ENCODE measurements at regions not wholly inside any gene's neighbourhood (a gene's known extent, or its start where the extent isn't known, plus 50 kb on each side); places are given as distances from the start of the nearest gene placed in this dataset.

DNA sequence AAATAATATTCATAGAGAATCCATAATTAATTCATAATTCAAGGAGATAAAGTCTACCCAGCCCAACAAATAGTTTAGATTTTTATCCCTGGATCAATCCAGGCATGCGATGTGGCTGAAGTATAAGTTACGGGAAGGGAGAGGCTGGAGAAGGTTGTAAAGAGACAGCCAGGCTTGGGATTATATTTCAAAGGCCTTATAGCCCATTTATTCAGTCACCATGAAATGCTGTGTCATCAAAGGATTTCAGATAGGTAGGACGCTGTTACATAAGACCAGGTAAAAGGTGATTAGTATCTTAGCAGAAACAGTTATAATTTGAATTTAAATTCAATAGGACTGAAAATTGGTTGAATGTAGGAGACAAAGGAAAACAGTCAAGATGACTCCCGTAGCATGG is 73.0 kb upstream of the NFKB1 start:
- TF ChIP-seq, protein P1, sequence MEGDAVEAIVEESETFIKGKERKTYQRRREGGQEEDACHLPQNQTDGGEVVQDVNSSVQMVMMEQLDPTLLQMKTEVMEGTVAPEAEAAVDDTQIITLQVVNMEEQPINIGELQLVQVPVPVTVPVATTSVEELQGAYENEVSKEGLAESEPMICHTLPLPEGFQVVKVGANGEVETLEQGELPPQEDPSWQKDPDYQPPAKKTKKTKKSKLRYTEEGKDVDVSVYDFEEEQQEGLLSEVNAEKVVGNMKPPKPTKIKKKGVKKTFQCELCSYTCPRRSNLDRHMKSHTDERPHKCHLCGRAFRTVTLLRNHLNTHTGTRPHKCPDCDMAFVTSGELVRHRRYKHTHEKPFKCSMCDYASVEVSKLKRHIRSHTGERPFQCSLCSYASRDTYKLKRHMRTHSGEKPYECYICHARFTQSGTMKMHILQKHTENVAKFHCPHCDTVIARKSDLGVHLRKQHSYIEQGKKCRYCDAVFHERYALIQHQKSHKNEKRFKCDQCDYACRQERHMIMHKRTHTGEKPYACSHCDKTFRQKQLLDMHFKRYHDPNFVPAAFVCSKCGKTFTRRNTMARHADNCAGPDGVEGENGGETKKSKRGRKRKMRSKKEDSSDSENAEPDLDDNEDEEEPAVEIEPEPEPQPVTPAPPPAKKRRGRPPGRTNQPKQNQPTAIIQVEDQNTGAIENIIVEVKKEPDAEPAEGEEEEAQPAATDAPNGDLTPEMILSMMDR (IDR thresholded peaks at IDR 0.05), result no peak
- TF ChIP-seq POLR2A (IDR thresholded peaks at IDR 0.05), result no peak

Data from stomach (tissue), 4 donors.